ENCODE measurements at regions not wholly inside any gene's neighbourhood (a gene's known extent, or its start where the extent isn't known, plus 50 kb on each side); places are given as distances from the start of the nearest gene placed in this dataset.

DNA sequence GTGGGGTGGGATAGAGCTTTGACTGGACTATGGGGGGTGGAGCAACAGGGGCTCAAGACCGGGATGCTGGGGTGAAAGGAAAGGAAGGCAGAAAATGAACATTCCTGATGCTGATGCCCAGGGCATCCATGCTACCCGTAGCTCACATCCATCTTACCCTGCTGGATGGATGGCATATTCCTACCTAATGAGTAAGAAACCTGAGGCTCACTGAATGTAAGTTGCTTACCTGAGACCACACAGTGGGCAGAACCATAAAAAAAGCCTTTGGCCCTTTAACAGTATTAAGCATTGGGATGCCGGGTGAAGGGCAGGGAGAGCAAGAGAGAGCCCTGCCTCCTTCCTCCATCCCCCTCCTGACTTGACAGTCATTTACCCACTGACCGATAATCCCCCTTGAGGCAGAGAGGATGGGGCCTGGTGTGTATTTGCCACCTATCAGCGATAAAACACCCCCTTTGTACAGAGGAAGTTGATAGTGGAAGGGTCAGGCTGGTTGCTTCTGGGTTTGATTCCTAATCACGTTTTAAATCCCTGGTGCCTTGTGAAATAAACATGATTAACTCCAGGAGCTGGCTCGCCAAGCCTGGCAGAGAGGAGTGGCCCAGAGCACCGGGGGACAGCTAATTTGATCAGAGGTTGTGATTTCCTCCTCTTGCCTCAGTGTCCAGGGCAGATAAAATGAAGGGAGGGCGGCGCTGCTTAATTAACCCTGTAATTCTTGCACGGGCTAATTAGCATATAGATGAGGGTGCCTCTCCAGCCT is 105.9 kb upstream of the HS6ST1 start:
- H3K27me3 Mint-ChIP-seq = no peaks in the 10 kb centered on the region
- POLR2A ChIA-PET = no interaction called here
- CTCF ChIA-PET = no interaction called here

GRCh38 chr2:128425216-128425615 is 106.5 kb upstream of the HS6ST1 start:
- no peak overlapping the region for H3K4me3 ChIP-seq (ENCODE audit: low read length)
- intact Hi-C loops (cut with DNase I, micrococcal nuclease) = no loop called here
- Mint-ChIP-seq H3K9me3 (peaks cover under 1% of the 10 kb centered on the region), H3K4me1 (ENCODE audit: low read depth) (no peaks in the 10 kb centered on the region), H3K36me3 (ENCODE audit: low read depth) (no peaks in the 10 kb centered on the region), H3K27ac (no peak overlapping the region), H3K4me3 (no peak overlapping the region), H3K27me3 (no peaks in the 10 kb centered on the region)
- POLR2A ChIA-PET = no interaction called here
- no peak for TF ChIP-seq CTCF (IDR thresholded peaks at IDR 0.05)
- no peak overlapping the region for H3K27ac ChIP-seq (ENCODE audit: low read depth in 1 of 2, low read length in 2 of 2)
- H3K36me3 ChIP-seq (ENCODE audit: insufficient read depth, low read length) = no peaks in the 10 kb centered on the region
- DNase-seq = no peak
- H3K9me3 ChIP-seq (ENCODE audit: control insufficient read depth in 1 of 2, insufficient read depth in 1 of 2, low read length in 2 of 2) = peaks cover 0 to 8% of the 10 kb centered on the region in 2 experiments
- peaks cover 0 to 3% of the 10 kb centered on the region in 2 experiments for H3K27me3 ChIP-seq (ENCODE audit: control insufficient read depth in 1 of 2, insufficient read depth in 2 of 2, low read length in 2 of 2)
- H3K4me1 ChIP-seq (ENCODE audit: insufficient read depth, low read length) = no peaks in the 10 kb centered on the region
- no peak for ATAC-seq (ENCODE audit: poor library complexity)
- CTCF ChIA-PET = no interaction called here

More for the DNA sequence above, 105.9 kb upstream of the HS6ST1 start:
- no peak overlapping the region for H3K27ac ChIP-seq (ENCODE audit: low read depth in 1 of 2, low read length in 2 of 2)
- no peak overlapping the region for H3K4me3 ChIP-seq (ENCODE audit: low read length)
- Mint-ChIP-seq H3K36me3 (ENCODE audit: low read depth) (no peaks in the 10 kb centered on the region), H3K27ac (no peak overlapping the region), H3K4me1 (ENCODE audit: low read depth) (no peaks in the 10 kb centered on the region), H3K4me3 (no peak overlapping the region), H3K9me3 (no peaks in the 10 kb centered on the region)
- intact Hi-C loops (cut with DNase I, micrococcal nuclease) = no loop called here
- H3K27me3 ChIP-seq (ENCODE audit: control insufficient read depth in 1 of 2, insufficient read depth in 2 of 2, low read length in 2 of 2) = peaks cover 0 to 3% of the 10 kb centered on the region in 2 experiments
- no peak for ATAC-seq (ENCODE audit: poor library complexity)
- peak in 1 of 14 experiments; percentile 7 for DNase-seq
- no peaks in the 10 kb centered on the region for H3K4me1 ChIP-seq (ENCODE audit: insufficient read depth, low read length)
- H3K36me3 ChIP-seq (ENCODE audit: insufficient read depth, low read length) = no peaks in the 10 kb centered on the region
- peaks cover 0 to 8% of the 10 kb centered on the region in 2 experiments for H3K9me3 ChIP-seq (ENCODE audit: control insufficient read depth in 1 of 2, insufficient read depth in 1 of 2, low read length in 2 of 2)
- no peak for TF ChIP-seq CTCF (IDR thresholded peaks at IDR 0.05)

GRCh38 chr2:128425731-128426620 is 107.3 kb upstream of the HS6ST1 start:
- peaks cover 0 to 8% of the 10 kb centered on the region in 2 experiments for H3K9me3 ChIP-seq (ENCODE audit: control insufficient read depth in 1 of 2, insufficient read depth in 1 of 2, low read length in 2 of 2)
- TF ChIP-seq CTCF (IDR thresholded peaks at IDR 0.05) = no peak
- no peaks in the 10 kb centered on the region for H3K4me1 ChIP-seq (ENCODE audit: insufficient read depth, low read length)
- H3K27ac ChIP-seq (ENCODE audit: low read depth in 1 of 2, low read length in 2 of 2) = no peak overlapping the region
- no peaks in the 10 kb centered on the region for H3K36me3 ChIP-seq (ENCODE audit: insufficient read depth, low read length)
- peaks cover 3% of the 10 kb centered on the region for H3K9me3 Mint-ChIP-seq
- no peak overlapping the region for H3K27ac Mint-ChIP-seq
- H3K27me3 ChIP-seq (ENCODE audit: control insufficient read depth in 1 of 2, insufficient read depth in 2 of 2, low read length in 2 of 2) = peaks cover 0 to 3% of the 10 kb centered on the region in 2 experiments
- H3K4me3 ChIP-seq (ENCODE audit: low read length) = no peak overlapping the region
- no peak overlapping the region for H3K4me3 Mint-ChIP-seq
- intact Hi-C loops (cut with DNase I, micrococcal nuclease) = loop anchor here in 1 of 2 experiments (2.0 kb wide), 1 partner anchor 63 kb away; no protein-coding TSS in a partner anchor
- H3K27me3 Mint-ChIP-seq = no peaks in the 10 kb centered on the region
- CTCF ChIA-PET = no interaction called here
- peak in 1 of 14 experiments; percentile 20 for DNase-seq
- POLR2A ChIA-PET = no interaction called here
- H3K4me1 Mint-ChIP-seq (ENCODE audit: low read depth) = no peaks in the 10 kb centered on the region
- no peaks in the 10 kb centered on the region for H3K36me3 Mint-ChIP-seq (ENCODE audit: low read depth)
- no peak for ATAC-seq (ENCODE audit: poor library complexity)

Data from CD4-positive, alpha-beta T cell (primary cell).